HPDE6-E6E7 (cell line): ENCODE measurements at regions not wholly inside any gene's neighbourhood (a gene's known extent, or its start where the extent isn't known, plus 50 kb on each side); places are given as distances from the start of the nearest gene placed in this dataset.

ENCODE experiments used
- DNase-seq: peaks from one replicate; pipeline ENCODE4 v3.0.0; 2011; ENCODE audit warnings: missing footprints; ENCODE audit errors: extremely low spot score

- DNase-seq, result no peak
Measured at GRCh38 chr18:8969639-8970390, 132.7 kb upstream of the NDUFV2 start.

- DNase-seq, result no peak
Measured at GRCh38 chr18:8970843-8971242, 131.7 kb upstream of the NDUFV2 start.

GRCh38 chr18:8972116-8972515 lies 130.4 kb upstream of the NDUFV2 start:
- DNase-seq, result no peak

GRCh38 chr18:8974279-8974678 lies 128.2 kb upstream of the NDUFV2 start:
- DNase-seq, result no peak

GRCh38 chr18:8974696-8975095 lies 127.8 kb upstream of the NDUFV2 start:
- no peak for DNase-seq

- DNase-seq, result no peak
Measured at GRCh38 chr18:8975624-8976023, 126.9 kb upstream of the NDUFV2 start.

DNA sequence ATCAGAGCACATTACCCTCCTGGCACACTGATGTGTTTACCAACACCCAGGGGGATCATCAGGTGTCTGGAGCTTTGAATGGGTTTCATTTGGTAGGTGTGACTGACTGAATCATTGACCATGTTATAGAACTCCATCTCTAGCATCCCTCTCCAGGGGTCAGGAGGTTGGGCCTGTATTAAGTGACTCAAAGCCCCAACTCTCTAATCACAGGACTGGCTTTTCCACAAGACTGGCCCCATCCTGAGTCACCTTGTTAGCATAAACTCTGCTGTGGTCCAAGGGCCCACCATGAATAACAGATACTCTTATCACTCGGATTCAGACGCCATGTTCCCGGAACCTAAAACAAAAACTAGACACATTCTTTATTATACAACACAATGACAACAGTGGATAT lies 125.9 kb upstream of the NDUFV2 start:
- no peak for DNase-seq

DNA sequence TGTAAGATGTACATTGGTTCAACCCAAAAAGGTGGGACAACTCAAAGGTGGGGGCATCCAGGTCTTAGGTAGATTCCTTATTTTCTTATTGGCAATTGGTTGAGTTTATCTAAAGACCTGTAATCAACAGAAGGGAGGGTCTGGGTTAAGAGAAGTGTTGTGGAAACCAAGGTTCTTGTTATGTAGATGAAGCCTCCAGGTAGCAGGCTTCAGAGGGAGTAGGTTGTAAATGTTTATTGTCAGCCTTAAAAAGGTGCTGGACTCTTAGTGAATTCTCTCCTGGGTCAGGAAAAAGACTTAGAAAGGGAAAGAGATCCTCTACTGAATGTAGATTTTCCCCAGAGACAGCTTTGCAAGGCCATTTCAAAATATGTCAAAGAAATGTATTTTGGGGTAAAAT lies 125.3 kb upstream of the NDUFV2 start:
- DNase-seq, result no peak

GRCh38 chr18:8977701-8978100 lies 124.8 kb upstream of the NDUFV2 start:
- DNase-seq, result no peak

GRCh38 chr18:8978394-8978793 lies 124.1 kb upstream of the NDUFV2 start:
- no peak for DNase-seq

- DNase-seq, result no peak
Measured at GRCh38 chr18:8979258-8979988, 123.1 kb upstream of the NDUFV2 start.

GRCh38 chr18:8980496-8980895 lies 122.0 kb upstream of the NDUFV2 start:
- no peak for DNase-seq

- no peak for DNase-seq
Measured at GRCh38 chr18:8980918-8981317, 121.6 kb upstream of the NDUFV2 start.

DNA sequence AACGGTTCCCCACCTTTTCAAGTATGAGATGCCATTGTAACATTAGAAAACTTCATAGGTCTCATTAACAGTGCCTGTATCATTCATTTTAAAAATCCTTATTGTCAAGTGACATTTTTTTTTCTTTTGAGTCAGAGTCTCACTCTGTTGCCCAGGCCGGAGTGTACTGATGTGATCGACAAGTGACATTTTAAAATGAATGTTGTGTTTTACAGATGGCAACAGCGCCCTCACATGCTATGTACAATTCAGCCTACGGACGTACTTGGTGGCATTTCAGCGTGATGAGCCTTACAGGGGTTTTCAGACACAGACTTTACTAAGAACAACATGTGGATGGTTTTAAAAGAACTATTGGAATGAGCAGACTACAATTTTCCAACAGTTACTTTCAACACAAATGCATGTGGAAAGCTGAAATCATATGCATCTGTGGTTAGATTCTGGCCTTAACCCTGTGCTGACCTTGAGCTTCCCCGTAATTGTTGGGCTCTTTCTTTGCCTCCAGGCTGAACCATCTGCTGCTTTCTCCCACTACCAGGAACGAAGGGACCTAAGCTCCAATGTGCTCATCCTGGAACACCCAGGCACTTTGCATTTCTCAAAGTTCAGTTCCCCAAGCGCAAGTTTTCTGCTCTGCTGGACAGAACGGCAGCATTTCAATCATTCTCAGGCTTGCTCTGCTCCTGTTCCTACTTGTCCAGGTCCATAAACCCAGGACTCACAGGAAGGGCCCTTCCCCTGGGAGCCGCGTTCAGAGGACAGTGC lies 119.9 kb upstream of the NDUFV2 start:
- no peak for DNase-seq

- no peak for DNase-seq
Measured at GRCh38 chr18:8983195-8983594, 119.3 kb upstream of the NDUFV2 start.

GRCh38 chr18:8984131-8984721 lies 118.3 kb upstream of the NDUFV2 start:
- DNase-seq, result no peak

DNA sequence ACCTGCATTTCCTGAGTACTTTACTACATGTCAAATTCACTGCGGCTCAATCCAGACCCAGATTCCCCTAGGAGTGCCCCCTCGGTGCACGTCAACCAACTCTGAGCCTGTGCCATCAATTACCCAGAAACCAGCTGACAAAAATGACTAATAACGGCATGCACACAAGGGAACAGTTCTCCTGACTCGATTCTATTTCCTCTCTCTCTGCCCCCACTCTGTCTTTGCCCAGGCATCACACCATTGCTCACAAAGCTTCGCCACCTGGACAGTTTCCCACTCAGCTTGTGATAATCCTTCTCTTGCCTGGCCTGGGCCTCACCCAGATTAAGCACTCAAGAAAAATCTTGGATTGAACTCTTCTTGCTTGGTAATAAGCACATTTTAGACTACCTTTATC lies 115.3 kb upstream of the NDUFV2 start:
- DNase-seq, result no peak

- peak; percentile 48 for DNase-seq
Measured at GRCh38 chr18:8988260-8988871, 114.1 kb upstream of the NDUFV2 start.

DNA sequence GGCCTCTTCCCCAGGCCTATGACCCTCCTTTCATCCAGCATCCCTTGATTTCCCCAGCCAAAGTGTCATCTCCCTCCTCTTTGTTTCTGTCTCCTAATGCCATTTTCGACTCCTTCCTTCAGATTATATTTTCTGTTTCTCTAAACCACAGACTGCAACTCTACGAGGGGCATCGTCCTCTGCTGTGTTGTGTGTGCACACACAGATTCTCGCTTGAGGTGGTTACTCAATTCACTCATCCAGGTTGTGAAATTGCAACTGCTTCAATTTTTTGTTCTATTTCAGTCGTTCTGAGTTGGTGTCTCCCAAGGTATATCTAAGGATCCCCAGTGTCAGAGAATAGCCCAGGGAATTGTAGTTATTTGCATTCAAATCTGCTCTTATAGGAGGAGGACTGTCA lies 113.5 kb upstream of the NDUFV2 start:
- DNase-seq, result no peak

- no peak for DNase-seq
Measured at GRCh38 chr18:8989855-8990254, 112.6 kb upstream of the NDUFV2 start.

- DNase-seq, result no peak
Measured at GRCh38 chr18:8990276-8991031, 112.0 kb upstream of the NDUFV2 start.
